Activated CD4-positive, alpha-beta T cell treated with anti-CD3 and anti-CD28 coated beads, Interleukin-2, amount 50 U/mL, for 4 hours (primary cell): ENCODE measurements at regions not wholly inside any gene's neighbourhood (a gene's known extent, or its start where the extent isn't known, plus 50 kb on each side); places are given as distances from the start of the nearest gene placed in this dataset.
A peak's percentile ranks its signal among the peaks of the same experiment; 100 is the strongest.
"Not testable (repeated sequence)": the region's sequence is repeated elsewhere in the genome, so short reads cannot be mapped to it uniquely, and the experiment has no call there.

Experiments
- DNase-seq, 2 experiments: peaks; one replicate each; pipeline ENCODE4 v3.0.0-alpha.2; 2020

DNA sequence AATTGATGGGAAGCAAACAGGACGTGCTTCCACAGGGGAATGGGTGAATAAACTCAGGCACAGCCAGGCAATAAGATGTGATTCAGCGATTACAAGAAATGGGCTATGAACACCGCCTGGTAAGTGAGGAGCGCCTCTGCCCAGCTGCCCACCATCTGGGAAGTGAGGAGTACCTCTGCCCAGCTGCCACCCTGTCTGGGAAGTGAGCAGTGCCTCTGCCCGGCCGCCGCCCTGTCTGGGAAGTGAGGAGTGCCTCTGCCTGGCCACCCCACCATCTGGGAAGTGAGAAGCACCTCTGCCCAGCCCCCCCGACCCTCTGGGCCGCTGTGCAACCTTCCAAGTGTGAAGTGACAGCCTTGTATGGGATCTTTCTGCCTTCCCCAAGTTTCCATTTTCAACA lies 73.2 kb upstream of the PRR5 start:
- no peak for DNase-seq

GRCh38 chr22:44628273-44628672 lies 73.7 kb upstream of the PRR5 start:
- DNase-seq: no peak

- no peak for DNase-seq
Measured at GRCh38 chr22:44627521-44628139, 74.4 kb upstream of the PRR5 start.

DNA sequence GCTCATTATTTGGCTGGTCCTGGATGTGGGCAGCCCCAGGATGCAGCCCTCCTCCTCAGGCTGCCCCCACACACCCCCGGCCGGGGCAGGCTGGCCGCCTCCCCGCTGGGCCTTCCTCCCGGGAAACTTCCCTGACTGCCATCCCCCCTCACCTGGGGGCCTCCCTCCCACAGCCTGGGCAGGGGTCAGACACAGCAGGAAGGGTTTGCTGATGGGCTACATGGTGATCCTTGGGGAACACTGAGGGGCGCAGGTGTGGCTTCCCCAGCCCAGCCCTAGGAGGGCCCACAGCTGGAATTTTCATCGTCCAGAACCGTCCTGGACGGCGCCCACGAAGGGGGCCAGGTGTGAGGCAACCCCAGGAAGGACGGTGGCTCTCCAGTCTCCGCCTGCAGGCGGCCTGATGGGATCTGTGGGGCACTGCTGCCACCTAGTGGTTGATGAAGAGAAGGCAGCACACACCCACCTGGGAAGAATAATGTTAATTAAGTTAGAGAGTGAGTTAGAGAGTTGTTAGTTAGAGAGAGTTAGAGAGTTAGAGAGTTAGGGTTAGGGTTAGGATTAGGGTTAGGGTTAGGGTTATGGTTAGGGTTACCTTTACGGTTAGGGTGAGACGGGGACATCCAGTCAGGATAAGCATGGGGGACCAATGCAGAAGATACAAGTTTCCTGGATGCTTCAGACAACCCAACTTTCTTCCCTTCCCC lies 75.9 kb upstream of the PRR5 start:
- DNase-seq: peak; percentile 70 to 72

DNA sequence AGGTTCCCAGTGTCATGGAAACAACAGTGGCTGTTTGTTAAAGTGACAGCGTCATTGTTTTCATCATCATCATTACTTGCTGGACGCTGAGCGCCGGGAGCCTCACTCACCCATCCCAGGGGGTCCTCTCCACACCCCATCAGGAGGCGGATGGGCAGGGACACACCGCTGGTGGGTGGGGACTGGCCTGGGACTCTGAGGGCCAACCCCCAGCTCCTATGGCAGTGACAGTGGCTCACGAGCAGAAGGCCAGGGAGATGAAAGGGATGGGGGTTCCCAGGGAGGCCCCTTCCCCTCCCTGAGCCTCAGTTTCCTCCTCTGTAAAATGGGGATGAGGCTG lies 76.6 kb upstream of the PRR5 start:
- DNase-seq: no peak

DNA sequence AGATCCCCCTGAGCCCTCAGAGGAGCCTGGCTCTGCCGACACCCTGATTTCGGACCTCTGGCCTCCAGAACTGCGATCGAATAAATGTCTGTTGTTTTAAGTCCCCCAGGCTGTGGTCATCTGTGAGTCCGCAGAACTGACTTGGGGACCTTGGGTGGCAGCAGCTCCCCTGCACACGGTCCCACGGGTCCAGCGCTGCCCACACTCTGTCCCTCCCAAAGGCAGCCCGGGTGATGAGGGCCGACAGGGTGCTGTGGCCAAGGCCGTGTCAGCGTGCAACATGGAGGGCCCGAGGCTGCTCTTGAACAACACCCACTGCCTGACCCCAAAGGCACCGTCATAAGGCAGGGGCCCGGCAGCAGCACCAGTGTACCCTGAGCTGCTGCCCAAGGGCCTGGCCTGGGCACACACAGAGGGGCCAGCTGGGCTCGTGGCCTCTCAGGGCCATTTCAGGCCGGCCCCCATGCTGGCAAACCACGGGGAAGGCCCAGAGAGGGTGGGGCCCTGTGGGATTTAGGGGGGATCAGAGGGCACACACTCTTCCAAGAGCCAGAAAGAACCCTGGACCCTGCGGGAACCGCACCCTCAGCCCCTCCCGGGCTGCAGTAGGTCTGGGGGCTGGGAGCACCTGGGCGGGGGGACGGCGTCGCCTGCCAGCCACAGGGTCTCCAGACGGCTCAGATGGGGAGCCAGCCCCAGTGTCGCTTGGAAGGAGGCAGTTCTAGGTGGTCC lies 77.1 kb upstream of the PRR5 start:
- DNase-seq: no peak

- no peak for DNase-seq
Measured at GRCh38 chr22:44623771-44624510, 78.1 kb upstream of the PRR5 start.

DNA sequence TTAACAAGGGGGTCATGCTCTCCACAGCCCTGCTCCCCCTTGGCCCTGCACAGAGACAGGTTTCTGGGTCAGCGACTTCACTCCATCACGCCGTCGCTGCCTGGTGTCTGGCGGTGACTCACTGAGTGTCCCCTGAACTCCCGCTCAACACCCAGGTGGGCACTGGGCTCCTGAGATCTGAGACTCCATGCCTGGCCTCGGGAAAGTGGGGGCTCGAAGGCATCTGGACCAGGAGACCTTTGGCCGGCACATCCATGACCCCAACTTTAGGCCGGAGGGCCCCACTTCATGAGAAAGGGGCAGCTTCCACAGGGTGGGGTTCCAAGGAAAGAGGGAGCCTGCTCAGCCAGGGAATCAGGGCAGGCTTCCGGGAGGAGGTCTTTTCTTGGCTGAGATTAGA lies 79.3 kb upstream of the PRR5 start:
- DNase-seq: no peak

- DNase-seq: no peak
Measured at GRCh38 chr22:44622147-44622427, 79.9 kb upstream of the PRR5 start.

GRCh38 chr22:44621401-44622146 lies 80.4 kb upstream of the PRR5 start:
- no peak for DNase-seq

DNA sequence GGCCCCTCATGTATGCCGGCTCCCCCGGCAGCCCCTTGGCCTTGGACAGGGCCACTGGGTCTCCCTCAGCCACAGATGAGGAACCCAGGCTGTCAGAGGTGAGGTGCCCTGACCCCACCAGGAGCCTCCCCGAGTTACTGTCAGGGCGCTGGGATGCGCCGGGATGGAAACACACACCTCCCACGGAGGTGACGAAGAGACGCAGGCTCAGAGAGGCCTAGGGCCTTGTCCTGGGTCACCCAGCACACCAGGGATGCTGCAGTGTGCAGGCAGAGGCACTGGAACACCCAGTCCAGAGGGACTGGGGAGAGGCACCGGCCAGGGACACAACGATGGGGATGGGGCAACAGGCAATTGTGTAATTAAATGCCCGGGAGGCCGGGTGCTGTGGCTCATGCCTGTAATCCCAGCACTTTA lies 81.2 kb upstream of the PRR5 start:
- no peak for DNase-seq

DNA sequence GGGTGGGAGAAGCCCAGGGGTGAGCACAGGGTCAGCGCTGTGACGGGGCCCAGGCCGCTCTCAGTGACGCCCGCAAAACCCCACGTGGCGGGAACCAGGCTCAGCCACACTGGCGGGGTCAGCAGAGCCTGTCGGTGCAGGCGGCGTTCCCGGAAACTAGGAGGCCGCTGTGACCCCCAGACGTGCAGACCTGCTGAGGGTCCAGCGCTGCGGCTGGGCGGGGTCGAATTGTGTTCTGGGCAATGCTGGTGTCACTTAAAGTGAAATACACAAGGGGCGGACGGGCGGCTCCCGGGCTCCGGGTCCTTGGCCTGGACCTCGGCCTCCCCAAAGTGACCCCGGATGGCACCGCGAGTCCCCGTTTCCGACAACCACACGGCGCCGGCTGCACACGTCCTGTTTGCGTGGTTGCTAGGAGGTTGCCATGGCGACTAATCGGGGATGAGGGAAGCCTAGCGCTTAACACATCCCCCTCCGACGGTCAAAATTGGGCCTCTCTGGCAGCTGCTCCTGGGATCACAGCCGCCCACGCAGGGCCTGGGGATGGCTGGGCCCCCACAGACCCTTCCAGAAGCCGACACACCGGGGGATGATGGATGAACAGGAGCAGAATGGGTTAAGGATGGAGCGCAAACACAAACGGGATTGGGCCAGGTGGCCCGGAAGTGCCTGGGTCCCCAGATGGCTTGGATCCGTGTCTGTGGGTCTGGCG lies 81.7 kb upstream of the PRR5 start:
- DNase-seq: peak; percentile 57 to 58

- DNase-seq: not testable (repeated sequence)
Measured at GRCh38 chr22:44619560-44620128, 82.4 kb upstream of the PRR5 start.

DNA sequence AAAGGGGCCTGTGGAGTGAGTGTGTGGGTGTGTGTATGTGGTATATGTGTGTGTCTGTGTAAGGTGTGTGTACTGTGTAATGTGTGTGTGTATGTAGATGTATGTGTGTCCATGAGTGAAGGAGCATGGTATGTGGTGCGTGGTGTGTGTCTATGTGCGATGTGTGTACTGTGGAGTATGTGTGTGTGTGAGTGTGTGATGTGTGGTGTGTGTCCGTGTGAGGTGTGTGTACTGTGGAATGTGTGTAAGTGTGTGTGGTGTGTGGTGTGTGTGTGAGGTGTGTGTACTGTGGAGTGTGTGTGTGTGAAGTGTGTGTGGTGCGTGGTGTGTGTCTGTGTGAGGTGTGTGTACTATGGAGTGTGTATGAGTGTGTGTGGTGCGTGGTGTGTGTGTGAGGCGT lies 83.1 kb upstream of the PRR5 start:
- DNase-seq: not testable (repeated sequence)

DNA sequence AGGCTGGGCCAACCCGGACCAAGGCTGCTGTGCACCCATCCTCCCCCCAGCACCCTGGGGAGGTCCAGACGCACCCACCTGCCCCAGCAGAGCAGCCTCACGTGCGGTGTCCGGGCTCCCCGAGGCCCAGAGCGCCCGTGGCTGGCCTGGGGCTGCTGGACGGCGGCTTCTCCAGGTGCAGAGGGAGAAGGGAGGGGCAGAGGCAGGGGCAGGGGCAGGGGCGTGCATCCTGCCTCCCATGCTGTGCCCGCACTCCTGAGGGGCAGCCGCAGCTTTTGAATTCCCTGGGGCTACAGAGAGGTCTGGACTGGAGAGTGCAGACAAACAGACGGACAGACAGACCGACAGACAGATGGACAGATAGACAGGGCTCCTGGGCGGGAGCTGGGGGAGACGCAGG lies 83.6 kb upstream of the PRR5 start:
- DNase-seq: no peak

GRCh38 chr22:44617828-44618227 lies 84.2 kb upstream of the PRR5 start:
- DNase-seq: no peak

GRCh38 chr22:44616882-44617655 lies 84.9 kb upstream of the PRR5 start:
- DNase-seq: no peak

DNA sequence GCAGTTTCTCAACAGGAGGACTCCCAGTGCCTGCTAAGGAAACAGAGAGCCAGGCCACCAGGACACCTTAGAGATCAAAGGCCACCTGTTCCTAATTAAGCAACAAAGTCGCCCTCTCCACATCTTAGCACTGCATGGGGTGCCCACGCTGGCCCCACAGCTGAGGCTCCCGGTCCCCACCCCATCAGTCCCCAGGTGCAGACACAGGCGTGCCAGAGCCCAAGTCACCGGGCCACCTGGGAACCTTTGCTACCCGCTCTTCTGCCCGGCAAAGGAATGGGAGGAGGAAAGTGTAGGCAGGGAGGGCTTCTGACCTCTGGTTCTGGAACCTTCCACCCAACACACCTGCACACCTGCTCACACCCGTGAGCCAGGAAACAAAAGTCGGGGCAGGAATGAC lies 85.5 kb upstream of the PRR5 start:
- DNase-seq: no peak

GRCh38 chr22:44615602-44616180 lies 86.3 kb upstream of the PRR5 start:
- no peak for DNase-seq

DNA sequence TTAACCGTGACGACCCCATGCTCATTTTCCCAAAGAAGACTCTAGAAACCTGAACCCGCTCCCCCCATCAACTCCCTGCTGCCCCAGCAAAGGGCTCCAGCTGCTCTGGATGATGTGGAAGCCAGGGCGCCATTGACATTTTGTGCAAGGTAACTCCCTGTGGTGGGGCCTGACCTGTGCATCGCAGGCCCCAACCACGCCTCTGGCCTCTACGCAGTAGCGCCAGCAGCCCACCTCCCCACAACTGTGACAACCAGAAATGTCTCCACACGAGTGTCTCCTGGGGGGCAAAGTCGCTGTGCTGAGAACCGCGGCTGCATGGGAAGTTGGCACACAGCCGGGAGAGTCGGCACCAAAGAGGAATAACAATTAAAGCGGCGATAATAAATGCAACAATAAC lies 86.9 kb upstream of the PRR5 start:
- no peak for DNase-seq

GRCh38 chr22:44613196-44613595 lies 88.8 kb upstream of the PRR5 start:
- no peak for DNase-seq
